PC-3 (cell line): ENCODE measurements at regions not wholly inside any gene's neighbourhood (a gene's known extent, or its start where the extent isn't known, plus 50 kb on each side); places are given as distances from the start of the nearest gene placed in this dataset.

Experiments used
- EZH2 ChIP-seq: fragments of 300-600 bp; sonication (generic); IDR thresholded peaks from one replicate; pipeline ENCODE4 v1.6.1; 2017; ENCODE audit warnings: antibody characterized with exemption, mild to moderate bottlenecking, low read length; ENCODE audit not compliant: unreplicated experiment
- EZH2phosphoT487 ChIP-seq: fragments of 300-600 bp; sonication (generic); IDR thresholded peaks from 2 replicates; pipeline ENCODE4 v1.6.1; 2018; ENCODE audit warnings: mild to moderate bottlenecking, antibody characterized with exemption, low read length, borderline replicate concordance
- TF ChIP-seq, protein P1 (sequence below): fragments of 300-600 bp; sonication (generic); conservative IDR thresholded peaks from 2 replicates; pipeline ENCODE4 v1.5.1; 2017; ENCODE audit warnings: antibody characterized with exemption, low read depth, mild to moderate bottlenecking, low read length

DNA sequence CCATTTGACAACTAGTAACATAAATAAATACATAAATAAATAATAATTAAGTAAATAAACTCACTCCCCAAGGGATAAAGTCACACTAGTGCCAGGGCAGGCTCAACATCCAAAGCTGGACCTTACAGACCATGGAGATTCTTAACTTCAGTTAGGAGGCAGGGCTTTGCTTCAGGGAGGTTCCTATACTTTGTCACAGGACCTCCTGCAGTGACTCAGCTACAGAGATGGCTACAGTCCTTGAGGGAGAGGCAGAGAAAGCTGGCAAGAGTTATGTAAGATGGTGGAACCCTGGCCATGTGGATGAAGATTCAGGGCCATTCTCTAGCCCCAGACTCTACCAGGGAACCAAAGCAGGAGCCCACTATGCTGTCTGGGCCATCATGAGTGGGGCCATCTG lies 74.1 kb upstream of the CADM1 start:
- TF ChIP-seq, protein P1, sequence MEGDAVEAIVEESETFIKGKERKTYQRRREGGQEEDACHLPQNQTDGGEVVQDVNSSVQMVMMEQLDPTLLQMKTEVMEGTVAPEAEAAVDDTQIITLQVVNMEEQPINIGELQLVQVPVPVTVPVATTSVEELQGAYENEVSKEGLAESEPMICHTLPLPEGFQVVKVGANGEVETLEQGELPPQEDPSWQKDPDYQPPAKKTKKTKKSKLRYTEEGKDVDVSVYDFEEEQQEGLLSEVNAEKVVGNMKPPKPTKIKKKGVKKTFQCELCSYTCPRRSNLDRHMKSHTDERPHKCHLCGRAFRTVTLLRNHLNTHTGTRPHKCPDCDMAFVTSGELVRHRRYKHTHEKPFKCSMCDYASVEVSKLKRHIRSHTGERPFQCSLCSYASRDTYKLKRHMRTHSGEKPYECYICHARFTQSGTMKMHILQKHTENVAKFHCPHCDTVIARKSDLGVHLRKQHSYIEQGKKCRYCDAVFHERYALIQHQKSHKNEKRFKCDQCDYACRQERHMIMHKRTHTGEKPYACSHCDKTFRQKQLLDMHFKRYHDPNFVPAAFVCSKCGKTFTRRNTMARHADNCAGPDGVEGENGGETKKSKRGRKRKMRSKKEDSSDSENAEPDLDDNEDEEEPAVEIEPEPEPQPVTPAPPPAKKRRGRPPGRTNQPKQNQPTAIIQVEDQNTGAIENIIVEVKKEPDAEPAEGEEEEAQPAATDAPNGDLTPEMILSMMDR, result no peak
- TF ChIP-seq EZH2 (no peak), EZH2phosphoT487 (no peak)
